22Rv1 (cell line): ENCODE measurements at regions not wholly inside any gene's neighbourhood (a gene's known extent, or its start where the extent isn't known, plus 50 kb on each side); places are given as distances from the start of the nearest gene placed in this dataset.

Source experiments
- ZFX ChIP-seq: fragments of 450-650 bp; IDR thresholded peaks from 2 replicates; pipeline ENCODE4 v1.6.1; 2017; ENCODE audit warnings: antibody characterized with exemption, borderline replicate concordance
- TF ChIP-seq, protein P1 (sequence below): fragments of 450-650 bp; IDR thresholded peaks from 2 replicates; pipeline ENCODE4 v1.5.1; 2017; ENCODE audit warnings: mild to moderate bottlenecking

DNA sequence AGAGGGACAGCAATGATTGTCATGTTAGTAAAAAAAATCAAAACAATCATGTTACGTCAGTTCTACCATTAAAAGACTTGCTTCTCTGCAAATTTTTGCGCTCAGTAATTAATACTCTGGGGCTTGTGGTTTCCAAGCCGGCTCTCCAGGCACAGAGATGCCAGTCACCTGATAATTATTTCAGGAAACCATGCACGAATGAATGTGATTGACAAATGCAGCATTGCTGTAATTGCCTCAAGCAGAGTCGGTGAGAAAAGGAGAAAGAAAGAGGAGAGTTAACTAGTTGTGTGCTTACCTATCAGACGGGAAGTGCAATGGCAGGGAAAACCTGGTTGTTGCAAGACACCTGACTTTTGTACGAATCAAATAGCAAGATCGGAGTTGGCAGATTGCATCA, 609.8 kb upstream of the MKI67 start:
- TF ChIP-seq, protein P1, sequence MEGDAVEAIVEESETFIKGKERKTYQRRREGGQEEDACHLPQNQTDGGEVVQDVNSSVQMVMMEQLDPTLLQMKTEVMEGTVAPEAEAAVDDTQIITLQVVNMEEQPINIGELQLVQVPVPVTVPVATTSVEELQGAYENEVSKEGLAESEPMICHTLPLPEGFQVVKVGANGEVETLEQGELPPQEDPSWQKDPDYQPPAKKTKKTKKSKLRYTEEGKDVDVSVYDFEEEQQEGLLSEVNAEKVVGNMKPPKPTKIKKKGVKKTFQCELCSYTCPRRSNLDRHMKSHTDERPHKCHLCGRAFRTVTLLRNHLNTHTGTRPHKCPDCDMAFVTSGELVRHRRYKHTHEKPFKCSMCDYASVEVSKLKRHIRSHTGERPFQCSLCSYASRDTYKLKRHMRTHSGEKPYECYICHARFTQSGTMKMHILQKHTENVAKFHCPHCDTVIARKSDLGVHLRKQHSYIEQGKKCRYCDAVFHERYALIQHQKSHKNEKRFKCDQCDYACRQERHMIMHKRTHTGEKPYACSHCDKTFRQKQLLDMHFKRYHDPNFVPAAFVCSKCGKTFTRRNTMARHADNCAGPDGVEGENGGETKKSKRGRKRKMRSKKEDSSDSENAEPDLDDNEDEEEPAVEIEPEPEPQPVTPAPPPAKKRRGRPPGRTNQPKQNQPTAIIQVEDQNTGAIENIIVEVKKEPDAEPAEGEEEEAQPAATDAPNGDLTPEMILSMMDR = no peak
- TF ChIP-seq ZFX = no peak
